Psoas muscle (tissue), 7 donors: ENCODE measurements at regions not wholly inside any gene's neighbourhood (a gene's known extent, or its start where the extent isn't known, plus 50 kb on each side); places are given as distances from the start of the nearest gene placed in this dataset.

ENCODE experiments used
- ATAC-seq, 4 donors: fragments of 200-7000 bp; cut with Tn5 transposase; one replicate each; pipeline ENCODE4 v1.9.1; 2020; ENCODE audit warnings: moderate library complexity in 3 of 4, mild to moderate bottlenecking in 2 of 4
- DNase-seq, 2 donors: peaks; one replicate each; pipeline ENCODE4 v3.0.0-alpha.2; 2020
- H3K27ac ChIP-seq: fragments of 200-600 bp; one replicate; pipeline ENCODE4 v1.8.0; 2022
- H3K27me3 ChIP-seq, 3 donors: fragments of 200-600 bp in 1 of 3; one replicate each; pipeline versions ENCODE4 v1.6.1 to v1.8.0; 2013 to 2022; ENCODE audit warnings: low read length in 2 of 3, mild to moderate bottlenecking in 2 of 3, moderate library complexity in 1 of 3; ENCODE audit not compliant: insufficient read depth in 3 of 3
- H3K36me3 ChIP-seq, 2 donors: fragments of 200-600 bp in 1 of 2; one replicate each; pipeline versions ENCODE4 v1.6.1 to v1.8.0; 2013 to 2022; ENCODE audit warnings: low read depth in 1 of 2, mild to moderate bottlenecking in 1 of 2, moderate library complexity in 1 of 2; ENCODE audit not compliant: insufficient read depth in 1 of 2
- H3K4me1 ChIP-seq: fragments of 200-600 bp; one replicate; pipeline ENCODE4 v1.8.0; 2022
- H3K4me3 ChIP-seq: fragments of 200-600 bp; one replicate; pipeline ENCODE4 v1.8.0; 2022; ENCODE audit warnings: mild to moderate bottlenecking
- H3K9me3 ChIP-seq: fragments of 200-600 bp; one replicate; pipeline ENCODE4 v1.8.0; 2022
- CTCF ChIP-seq: fragments of 200-600 bp; IDR thresholded peaks from one replicate; pipeline ENCODE4 v1.8.0; 2022; ENCODE audit warnings: antibody characterized with exemption
- WGBS, 3 donors: extraction: QIAGEN DNeasy Blood & Tissue Kit; methylation state at CpG; one replicate each; pipeline versions ENCODE4 v1.1.6 to v1.1.7; 2013; 5-methylcytosine and 5-hydroxymethylcytosine counted together
- intact Hi-C, 2 donors: fragments of 100-400 bp; cut with DNase I; formaldehyde crosslinking; loops; one replicate each; pipeline versions ENCODE4 v1.11.0 to v1.14.2; 2022
- donor health status: healthy with polysubstance abuse.
- donor health status: DM: no; HTN: no; CAD: no; lungs with moderate emphysema.
- donor health status: Bipolar disorder and iron deficiency.
- donor health status: healthy.
- donor health status: DM: yes; HTN: yes; CAD: no.
- donor health status: DM: no; HTN: no; CAD: no.
- donor health status: DM: yes; HTN: yes; CAD: no.

GRCh38 chr16:5196204-5196603 lies 98.6 kb upstream of the EEF2KMT start:
- Histone ChIP-seq H3K36me3 (no peaks in the 10 kb centered on the region), H3K4me1 (no peaks in the 10 kb centered on the region), H3K27ac (no peak overlapping the region), H3K4me3 (no peak overlapping the region), H3K9me3 (no peaks in the 10 kb centered on the region), H3K27me3 (no peaks in the 10 kb centered on the region)
- DNase-seq (no peak), ATAC-seq (no peak)
- no peak for TF ChIP-seq CTCF
- WGBS, 3 donors, result 78 to 84% (median 79%) methylated on average over 3 of the region's 3 CpGs
- intact Hi-C loops, result no loop called here

DNA sequence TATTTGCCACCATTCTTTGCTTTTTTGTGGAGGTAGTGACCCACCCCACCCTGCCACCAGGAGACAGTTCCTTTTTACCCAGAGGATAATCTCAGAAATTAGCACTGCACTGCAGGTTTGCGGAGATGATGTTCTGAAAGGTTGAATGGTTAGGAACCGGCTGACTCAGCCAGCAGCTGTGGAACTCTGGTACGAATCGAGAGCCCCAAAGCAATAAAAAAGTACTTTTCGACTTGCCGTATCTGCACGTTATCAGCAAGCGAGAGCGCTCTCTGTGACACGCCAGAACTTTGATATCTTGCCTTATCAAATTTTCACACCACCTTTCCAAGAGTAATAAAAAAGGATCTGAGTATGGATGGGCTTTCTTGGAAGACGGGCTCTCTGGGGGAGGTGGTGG lies 96.3 kb upstream of the EEF2KMT start:
- no peak for TF ChIP-seq CTCF
- no peaks in the 10 kb centered on the region for H3K36me3 ChIP-seq
- no peaks in the 10 kb centered on the region for H3K27me3 ChIP-seq
- no peaks in the 10 kb centered on the region for H3K9me3 ChIP-seq
- H3K4me1 ChIP-seq, result no peaks in the 10 kb centered on the region
- no peak for DNase-seq
- 65 to 68% (median 68%) methylated on average over 11 of the region's 11 CpGs for WGBS, 3 donors
- no peak for ATAC-seq
- intact Hi-C loops, result no loop called here
- H3K4me3 ChIP-seq, result no peak overlapping the region
- H3K27ac ChIP-seq, result no peak overlapping the region

DNA sequence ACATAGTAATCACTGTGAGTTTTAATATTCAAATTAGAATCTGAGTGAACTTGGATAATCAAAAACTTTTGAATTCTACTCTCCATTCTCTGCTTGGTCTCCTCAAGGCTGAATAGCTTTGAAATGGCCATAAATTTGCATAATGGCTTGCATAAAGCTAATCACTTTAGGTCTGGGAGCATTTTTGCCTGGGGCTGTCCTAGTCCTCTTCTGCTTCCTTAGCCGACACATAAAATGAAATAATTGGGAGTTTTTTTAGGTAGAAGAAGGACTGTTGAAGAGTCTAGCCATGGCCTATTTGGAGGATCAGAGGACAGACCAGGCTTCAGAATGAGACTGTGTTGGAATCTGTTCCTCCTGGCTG lies 91.4 kb upstream of the EEF2KMT start:
- Histone ChIP-seq H3K9me3 (no peaks in the 10 kb centered on the region), H3K27me3 (no peaks in the 10 kb centered on the region), H3K4me1 (no peaks in the 10 kb centered on the region), H3K4me3 (no peak overlapping the region), H3K36me3 (no peaks in the 10 kb centered on the region), H3K27ac (no peak overlapping the region)
- WGBS, 3 donors, result 70 to 85% (median 83%) methylated on average over 1 of the region's 1 CpG
- intact Hi-C loops, result no loop called here
- no peak for TF ChIP-seq CTCF
- DNase-seq (no peak), ATAC-seq (no peak)

GRCh38 chr16:5188318-5188988 lies 90.9 kb upstream of the EEF2KMT start:
- Histone ChIP-seq H3K4me1 (no peaks in the 10 kb centered on the region), H3K27me3 (peaks cover 0 to 2% (median 0%) of the 10 kb centered on the region in 3 donors), H3K27ac (no peak overlapping the region), H3K9me3 (no peaks in the 10 kb centered on the region), H3K4me3 (no peak overlapping the region), H3K36me3 (no peaks in the 10 kb centered on the region)
- TF ChIP-seq CTCF, result no peak
- no peak for DNase-seq
- no peak for ATAC-seq
- intact Hi-C loops, result no loop called here
- WGBS, 3 donors, result 57 to 63% (median 58%) methylated on average over 10 of the region's 10 CpGs

- Histone ChIP-seq H3K4me1 (no peaks in the 10 kb centered on the region), H3K9me3 (no peaks in the 10 kb centered on the region), H3K27ac (no peak overlapping the region), H3K36me3 (no peaks in the 10 kb centered on the region), H3K27me3 (peaks cover 0 to 2% (median 0%) of the 10 kb centered on the region in 3 donors), H3K4me3 (no peak overlapping the region)
- intact Hi-C loops, result no loop called here
- 82 to 84% (median 82%) methylated on average over 14 of the region's 14 CpGs for WGBS, 3 donors
- DNase-seq, result no peak
- ATAC-seq, result no peak
- no peak for TF ChIP-seq CTCF
Measured at GRCh38 chr16:5187402-5187952, 89.9 kb upstream of the EEF2KMT start.
